ENCODE measurements at regions not wholly inside any gene's neighbourhood (a gene's known extent, or its start where the extent isn't known, plus 50 kb on each side); places are given as distances from the start of the nearest gene placed in this dataset.
"Not testable (repeated sequence)": the region's sequence is repeated elsewhere in the genome, so short reads cannot be mapped to it uniquely, and the experiment has no call there.

GRCh38 chr7:29649876-29650275 is 86.2 kb downstream of the PRR15 start:
- no peak for FAIRE-seq

GRCh38 chr7:29651477-29651876 is 87.8 kb downstream of the PRR15 start:
- FAIRE-seq, result no peak

DNA sequence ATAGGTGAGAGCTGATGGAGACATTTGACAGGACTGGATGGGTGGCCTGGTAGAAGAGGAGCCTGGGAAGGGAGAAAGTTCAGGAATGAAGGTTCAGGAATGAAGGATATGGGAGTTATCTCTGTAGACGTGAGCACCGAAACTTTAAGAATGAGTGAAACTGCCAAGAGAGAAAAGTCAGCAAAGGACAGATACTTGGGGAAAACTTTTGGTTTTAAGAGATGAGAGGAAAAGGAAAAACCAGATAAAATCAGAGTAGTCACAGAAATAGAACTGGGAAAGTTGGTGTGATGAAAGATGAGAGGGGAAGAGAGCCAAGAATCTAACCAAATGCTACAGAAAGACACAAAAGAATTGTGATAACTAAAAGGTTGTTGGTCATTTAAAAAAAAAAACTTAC is 88.9 kb downstream of the PRR15 start:
- no peak for FAIRE-seq

- not testable (repeated sequence) for FAIRE-seq
These were observed 90.7 kb downstream of the PRR15 start for GRCh38 chr7:29654340-29654739.

GRCh38 chr7:29657288-29657687 is 93.7 kb downstream of the PRR15 start:
- no peak for FAIRE-seq

GRCh38 chr7:29657856-29658255 is 94.2 kb downstream of the PRR15 start:
- FAIRE-seq, result no peak

DNA sequence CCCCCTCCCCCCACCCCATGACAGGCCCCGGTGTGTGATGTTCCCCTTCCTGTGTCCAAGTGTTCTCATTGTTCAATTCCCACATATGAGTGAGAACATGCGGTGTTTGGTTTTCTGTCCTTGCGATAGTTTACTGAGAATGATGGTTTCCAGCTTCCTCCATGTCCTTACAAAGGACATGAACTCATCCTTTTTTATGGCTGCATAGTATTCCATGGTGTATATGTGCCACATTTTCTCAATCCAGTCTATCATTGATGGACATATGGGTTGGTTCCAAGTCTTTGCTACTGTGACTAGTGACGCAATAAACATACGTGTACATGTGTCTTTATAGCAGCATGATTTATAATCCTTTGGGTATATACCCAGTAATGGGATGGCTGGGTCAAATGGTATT is 95.6 kb downstream of the PRR15 start:
- not testable (repeated sequence) for FAIRE-seq

GRCh38 chr7:29662899-29663298 is 99.3 kb downstream of the PRR15 start:
- not testable (repeated sequence) for FAIRE-seq

GRCh38 chr7:29664999-29665398 is 101.4 kb downstream of the PRR15 start:
- not testable (repeated sequence) for FAIRE-seq

DNA sequence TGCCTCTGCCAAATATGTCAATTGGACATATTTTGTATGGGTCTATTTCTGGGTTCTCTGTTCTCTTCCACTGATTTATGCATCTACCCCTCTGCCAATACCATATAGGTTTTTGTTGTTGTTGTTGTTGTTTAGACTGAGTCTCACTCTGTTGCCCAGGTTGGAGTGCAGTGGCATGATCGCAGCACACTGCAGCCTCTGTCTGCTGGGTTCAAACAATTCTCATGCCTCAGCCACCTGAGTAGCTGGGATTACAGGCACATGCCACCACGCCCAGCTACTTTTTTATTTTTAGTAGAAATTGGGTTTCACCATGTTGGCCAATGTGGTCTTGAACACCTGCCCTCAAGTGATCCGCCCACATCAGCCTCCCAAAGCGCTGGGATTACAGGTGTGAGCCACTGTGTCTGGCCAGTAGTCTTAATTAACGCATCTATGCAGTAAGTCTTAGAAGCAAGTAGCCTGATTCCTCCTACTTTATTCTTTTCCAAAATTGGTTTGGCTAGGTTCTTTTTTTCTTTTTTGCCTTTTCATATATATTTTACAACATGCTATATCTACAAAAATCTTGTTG is 103.5 kb downstream of the PRR15 start:
- not testable (repeated sequence) for FAIRE-seq

DNA sequence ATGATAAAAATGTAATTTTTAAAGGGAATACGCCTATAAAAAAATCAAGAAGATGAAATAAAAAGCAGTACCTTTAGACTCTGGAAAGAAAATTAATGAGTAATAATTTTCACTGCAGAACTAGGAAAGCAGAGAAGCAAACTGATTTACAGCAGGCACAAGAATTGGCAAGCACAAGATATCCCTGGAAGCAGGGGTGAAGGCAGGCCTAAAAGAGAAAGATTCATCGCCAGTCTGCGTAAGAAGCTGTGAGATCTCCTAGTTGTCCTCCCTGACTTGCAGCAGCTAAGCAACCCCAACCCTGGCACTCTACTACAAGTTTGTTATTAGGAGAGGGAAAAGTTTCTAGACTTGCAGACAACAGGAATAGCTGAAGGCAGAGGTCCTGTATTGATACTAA is 107.7 kb downstream of the PRR15 start:
- FAIRE-seq, result not testable (repeated sequence)

DNA sequence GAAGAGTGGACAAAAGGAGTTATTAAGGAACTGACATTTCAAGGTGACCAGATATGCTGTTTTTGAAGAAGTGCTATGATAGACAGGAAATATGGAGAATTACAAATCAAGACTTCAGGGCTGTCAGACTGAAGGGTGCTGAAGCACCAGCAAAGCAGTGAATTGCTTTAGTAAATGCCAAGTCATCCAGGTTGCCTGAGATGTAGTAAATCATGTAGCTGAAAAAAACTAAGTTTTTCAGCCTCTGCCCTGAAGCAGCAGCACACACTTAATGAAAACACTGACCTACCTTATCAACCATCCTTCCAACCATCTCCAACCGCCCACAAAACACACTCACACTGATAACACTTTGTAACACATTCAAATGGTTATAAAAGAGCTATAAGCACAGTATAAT is 110.0 kb downstream of the PRR15 start:
- not testable (repeated sequence) for FAIRE-seq

DNA sequence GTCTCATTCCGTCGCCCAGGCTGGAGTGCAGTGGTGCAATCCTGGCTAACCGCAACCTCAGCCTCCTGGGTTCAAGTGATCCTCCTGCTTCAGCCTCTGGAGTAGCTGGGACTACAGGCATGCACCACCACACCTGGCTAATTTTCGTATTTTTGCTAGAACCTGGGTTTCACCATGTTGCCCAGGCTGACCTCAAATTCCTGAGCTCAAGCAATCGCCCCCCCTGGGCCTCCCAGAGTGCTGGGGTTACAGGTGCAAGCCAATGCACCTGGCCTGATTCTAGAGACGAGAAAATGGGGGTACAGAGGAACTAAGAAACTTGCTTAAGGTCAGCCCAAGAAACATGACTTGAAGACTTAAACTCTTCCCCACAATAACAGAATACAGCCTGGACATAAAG is 111.0 kb downstream of the PRR15 start:
- FAIRE-seq, result not testable (repeated sequence)

- FAIRE-seq, result not testable (repeated sequence)
These were observed 113.6 kb downstream of the PRR15 start for GRCh38 chr7:29677254-29677653.

DNA sequence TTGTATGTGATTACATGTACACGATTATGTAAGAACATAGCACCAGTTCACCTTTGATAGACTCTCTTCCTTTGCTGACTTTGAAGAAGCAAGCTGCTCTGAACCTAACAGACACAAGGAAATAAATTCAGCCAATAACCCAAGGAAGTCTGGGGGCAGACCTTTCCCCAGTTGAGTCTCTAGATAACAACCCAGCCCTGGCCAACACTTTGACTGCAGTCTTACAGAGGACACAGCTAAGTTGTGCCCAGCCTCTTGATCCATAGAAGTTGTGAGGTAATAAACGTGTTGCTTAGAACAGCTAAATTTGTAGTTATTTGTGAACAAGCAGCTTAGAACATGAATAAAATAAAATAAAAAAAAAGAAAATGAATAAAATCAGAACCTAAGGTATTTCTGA is 116.3 kb downstream of the PRR15 start:
- FAIRE-seq, result not testable (repeated sequence)

DNA sequence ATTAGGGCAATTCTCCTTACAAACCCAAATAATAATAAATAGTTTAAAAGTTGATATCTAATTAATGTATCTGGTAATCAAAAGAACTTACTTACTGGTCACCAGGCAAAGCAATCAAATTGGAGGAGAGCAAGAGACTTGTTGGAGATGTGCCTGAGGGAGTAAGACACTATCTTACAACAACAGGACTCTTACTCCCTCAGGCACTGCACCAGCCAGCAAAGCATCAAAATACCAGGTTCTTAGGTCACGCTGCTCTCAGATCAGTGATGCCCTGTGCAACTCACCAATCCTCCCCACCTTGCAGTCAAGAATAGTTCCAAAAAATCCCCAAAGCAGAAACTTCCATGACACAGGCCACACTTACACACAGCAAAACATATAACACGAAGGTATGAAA is 117.0 kb downstream of the PRR15 start:
- FAIRE-seq, result not testable (repeated sequence)

GRCh38 chr7:29684151-29684786 is 120.6 kb downstream of the PRR15 start:
- FAIRE-seq, result not testable (repeated sequence)

DNA sequence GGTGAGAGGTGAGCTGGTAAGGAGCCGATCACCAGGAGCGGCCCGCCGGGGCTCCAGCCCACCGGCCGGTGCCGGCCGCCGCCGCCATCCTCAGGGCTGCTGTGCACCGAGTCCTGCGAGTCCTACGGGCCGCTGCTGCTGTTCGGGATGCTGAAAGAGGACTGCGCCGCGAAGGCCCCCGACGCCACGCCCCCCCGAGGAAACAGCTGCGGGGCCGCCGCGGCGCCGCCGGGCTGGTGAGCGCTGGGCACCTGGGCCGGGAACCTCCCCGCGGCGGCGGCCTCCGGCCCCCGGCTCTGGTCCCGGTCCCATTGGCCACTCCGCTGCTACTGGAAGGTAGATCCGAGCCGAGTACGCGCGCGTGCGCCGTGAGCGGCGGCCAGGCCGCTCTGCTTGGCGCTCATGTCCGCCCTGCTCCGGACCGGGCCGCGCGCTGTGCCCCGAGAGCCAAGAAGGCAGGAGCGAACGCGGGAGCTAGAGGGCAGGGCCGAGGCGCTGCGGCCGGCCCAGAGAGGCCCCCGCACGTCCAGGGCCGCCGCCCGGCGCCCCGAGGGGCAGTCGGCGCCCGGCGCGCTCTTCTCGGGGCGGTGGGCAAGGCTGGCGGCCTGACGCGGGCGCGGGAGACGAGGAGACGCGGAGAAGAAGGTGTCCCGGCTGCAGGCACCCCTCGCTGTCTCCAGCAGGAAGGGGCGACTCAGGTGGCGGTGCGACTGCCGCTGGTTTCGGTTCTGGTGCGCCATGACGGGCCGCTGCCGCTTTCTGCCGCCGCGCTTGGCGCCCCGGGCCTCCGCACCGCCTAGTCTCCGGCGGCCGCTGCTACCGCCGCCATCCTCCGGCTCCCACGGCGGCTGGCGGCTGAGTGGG is 121.3 kb upstream of the WIPF3 start:
- FAIRE-seq, result no peak

- FAIRE-seq, result not testable (repeated sequence)
These were observed 120.5 kb upstream of the WIPF3 start for GRCh38 chr7:29685651-29686271.

- not testable (repeated sequence) for FAIRE-seq
These were observed 115.8 kb upstream of the WIPF3 start for GRCh38 chr7:29690510-29690909.

- not testable (repeated sequence) for FAIRE-seq
These were observed 109.9 kb upstream of the WIPF3 start for GRCh38 chr7:29696402-29696801.

DNA sequence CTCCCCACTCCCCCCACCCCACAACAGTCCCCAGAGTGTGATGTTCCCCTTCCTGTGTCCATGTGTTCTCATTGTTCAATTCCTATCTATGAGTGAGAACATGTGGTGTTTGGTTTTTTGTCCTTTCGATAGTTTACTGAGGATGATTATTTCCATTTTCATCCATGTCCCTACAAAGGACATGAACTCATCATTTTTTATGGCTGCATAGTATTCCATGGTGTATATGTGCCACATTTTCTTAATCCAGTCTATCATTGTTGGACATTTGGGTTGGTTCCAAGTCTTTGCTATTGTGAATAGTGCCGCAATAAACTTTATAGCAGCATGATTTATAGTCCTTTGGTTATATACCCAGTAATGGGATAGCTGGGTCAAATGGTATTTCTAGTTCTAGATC is 106.6 kb upstream of the WIPF3 start:
- FAIRE-seq, result not testable (repeated sequence)

DNA sequence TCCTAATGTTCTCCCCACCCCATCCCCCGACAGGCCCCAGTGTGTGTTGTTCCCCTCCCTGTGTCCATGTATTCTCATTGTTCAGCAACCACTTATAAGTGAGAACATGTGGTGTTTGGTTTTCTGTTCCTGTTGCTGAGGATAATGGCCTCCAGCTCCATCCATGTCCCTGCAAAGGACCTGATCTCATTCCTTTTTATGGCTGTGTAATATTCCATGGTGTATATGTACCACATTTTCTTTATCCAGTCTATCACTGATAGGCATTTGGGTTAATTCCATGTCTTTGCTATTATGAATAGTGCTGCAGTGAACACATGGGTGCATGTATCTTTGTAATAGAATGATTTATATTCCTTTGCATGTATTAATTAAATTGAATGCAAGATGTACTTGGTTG is 104.8 kb upstream of the WIPF3 start:
- FAIRE-seq, result not testable (repeated sequence)

Data from colon (tissue), 2 donors.